ENCODE measurements at regions not wholly inside any gene's neighbourhood (a gene's known extent, or its start where the extent isn't known, plus 50 kb on each side); places are given as distances from the start of the nearest gene placed in this dataset.
"Not testable (repeated sequence)": the region's sequence is repeated elsewhere in the genome, so short reads cannot be mapped to it uniquely, and the experiment has no call there.

DNA sequence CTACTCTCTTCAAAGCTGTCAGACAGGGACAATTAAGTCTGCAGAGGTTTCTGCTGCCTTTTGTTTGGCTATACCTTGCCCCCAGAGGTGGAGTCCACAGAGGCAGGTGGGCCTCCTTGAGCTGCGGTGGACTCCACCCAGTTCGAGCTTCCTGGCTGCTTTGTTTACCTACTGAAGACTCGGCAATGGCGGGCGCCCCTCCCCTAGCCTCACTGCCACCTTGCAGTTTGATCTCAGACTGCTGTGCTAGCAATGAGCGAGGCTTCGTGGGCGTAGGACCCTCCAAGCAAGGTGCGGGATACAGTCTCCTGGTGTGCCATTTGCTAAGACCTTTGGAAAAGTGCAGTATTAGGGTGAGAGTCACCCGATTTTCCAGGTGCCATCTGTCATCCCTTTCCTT, 124.9 kb downstream of the CRYBB2 start:
- not testable (repeated sequence) for H3K4me3 ChIP-seq (ENCODE audit: low read depth, low read length); DNase-seq; H3K27ac ChIP-seq; H3K27me3 ChIP-seq (ENCODE audit: insufficient read depth, low read depth, severe bottlenecking)
- Histone ChIP-seq H3K9me3 (ENCODE audit: severe bottlenecking) (peaks cover 28% of the 10 kb centered on the region), H3K36me3 (peaks cover 34% of the 10 kb centered on the region)

DNA sequence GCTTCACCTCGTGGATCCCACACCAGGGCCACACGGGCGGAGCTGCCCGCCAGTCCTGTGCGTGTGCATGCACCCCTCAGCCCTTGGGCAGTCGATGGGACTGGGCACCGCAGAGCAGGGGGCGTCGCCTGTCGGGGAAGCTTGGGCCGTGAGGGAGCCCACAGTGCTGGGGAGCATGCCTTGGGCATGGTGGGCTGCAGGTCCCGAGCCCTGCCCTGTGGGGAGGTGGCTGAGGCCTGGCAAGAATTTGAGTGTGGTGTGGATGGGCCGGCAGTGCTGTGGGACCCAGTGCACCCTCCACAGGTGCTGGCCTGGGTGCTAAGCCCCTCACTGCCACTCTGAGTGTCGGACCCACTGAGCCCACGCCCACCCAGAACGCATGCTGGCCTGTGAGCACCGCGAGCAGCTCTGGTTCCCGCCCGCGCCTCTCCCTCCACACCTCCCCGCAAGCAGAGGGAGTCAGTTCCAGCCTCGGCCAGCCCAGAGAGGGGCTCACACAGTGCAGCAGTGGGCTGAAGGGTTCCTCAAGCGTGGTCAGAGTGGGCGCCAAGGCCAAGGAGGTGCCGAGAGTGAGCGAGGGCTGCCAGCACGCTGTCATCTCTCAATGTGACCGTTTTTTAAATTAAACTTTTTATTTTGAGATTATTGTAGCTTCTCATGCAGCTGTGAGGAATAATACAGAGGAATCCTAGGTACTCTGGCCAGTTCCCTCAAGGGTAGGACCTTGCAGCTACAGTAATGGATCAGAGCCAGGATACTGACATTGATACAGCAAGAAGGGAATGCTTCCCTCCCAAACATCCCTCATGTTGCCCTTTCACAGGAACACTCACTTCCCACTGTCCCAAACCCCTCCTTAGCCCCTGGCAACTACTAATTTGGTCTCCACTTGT, 127.7 kb downstream of the CRYBB2 start:
- H3K27me3 ChIP-seq (ENCODE audit: insufficient read depth, low read depth, severe bottlenecking) = no peaks in the 10 kb centered on the region
- H3K4me3 ChIP-seq (ENCODE audit: low read depth, low read length) = no peak overlapping the region
- peaks cover 12% of the 10 kb centered on the region for H3K9me3 ChIP-seq (ENCODE audit: severe bottlenecking)
- peaks cover 56% of the 10 kb centered on the region for H3K36me3 ChIP-seq
- no peak overlapping the region for H3K27ac ChIP-seq
- DNase-seq = no peak
- TF ChIP-seq, protein P1, sequence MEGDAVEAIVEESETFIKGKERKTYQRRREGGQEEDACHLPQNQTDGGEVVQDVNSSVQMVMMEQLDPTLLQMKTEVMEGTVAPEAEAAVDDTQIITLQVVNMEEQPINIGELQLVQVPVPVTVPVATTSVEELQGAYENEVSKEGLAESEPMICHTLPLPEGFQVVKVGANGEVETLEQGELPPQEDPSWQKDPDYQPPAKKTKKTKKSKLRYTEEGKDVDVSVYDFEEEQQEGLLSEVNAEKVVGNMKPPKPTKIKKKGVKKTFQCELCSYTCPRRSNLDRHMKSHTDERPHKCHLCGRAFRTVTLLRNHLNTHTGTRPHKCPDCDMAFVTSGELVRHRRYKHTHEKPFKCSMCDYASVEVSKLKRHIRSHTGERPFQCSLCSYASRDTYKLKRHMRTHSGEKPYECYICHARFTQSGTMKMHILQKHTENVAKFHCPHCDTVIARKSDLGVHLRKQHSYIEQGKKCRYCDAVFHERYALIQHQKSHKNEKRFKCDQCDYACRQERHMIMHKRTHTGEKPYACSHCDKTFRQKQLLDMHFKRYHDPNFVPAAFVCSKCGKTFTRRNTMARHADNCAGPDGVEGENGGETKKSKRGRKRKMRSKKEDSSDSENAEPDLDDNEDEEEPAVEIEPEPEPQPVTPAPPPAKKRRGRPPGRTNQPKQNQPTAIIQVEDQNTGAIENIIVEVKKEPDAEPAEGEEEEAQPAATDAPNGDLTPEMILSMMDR (IDR thresholded peaks at IDR 0.05; ENCODE audit: low read depth, low read length) = no peak

DNA sequence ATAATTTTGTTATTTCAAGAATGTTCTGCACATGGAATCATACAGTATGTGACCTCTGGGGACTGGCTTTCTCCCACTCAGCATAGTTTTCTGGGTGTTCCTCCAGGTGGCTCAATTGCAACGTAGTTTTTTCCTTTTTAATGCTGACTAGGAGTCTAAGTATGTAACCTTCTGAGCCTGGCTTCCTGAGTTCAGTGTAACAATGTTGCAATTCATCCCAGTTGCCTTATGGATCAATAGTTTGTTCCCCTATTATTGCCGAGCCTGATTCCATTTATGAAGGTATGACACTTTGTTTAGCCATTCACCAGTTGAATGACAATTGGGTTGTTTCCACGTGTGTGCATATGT, 128.3 kb downstream of the CRYBB2 start:
- no peak for DNase-seq
- no peak overlapping the region for H3K4me3 ChIP-seq (ENCODE audit: low read depth, low read length)
- no peak overlapping the region for H3K27ac ChIP-seq

DNA sequence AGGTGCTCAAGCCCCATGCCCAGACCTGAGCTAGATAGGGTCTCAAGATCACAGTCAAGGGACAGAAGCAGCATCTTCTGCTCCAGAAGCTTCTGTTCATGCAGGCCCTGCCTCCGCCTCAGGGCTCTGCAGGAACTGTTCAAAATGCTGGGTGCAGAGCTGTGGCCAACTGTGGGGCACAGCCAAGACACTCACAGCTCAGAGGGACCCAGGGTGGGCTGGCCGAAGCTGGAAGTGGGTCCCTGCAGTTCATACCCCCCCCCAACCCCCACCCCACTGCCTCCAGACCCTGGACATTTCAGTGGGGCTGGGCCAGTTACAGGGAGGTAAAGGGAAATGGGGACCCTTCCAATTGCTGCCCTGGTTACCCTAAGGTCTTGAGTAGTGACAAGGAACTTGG, 129.0 kb downstream of the CRYBB2 start:
- no peak for DNase-seq
- Histone ChIP-seq H3K27ac (no peak overlapping the region), H3K36me3 (peaks cover 62% of the 10 kb centered on the region), H3K9me3 (ENCODE audit: severe bottlenecking) (peaks cover 12% of the 10 kb centered on the region), H3K4me3 (ENCODE audit: low read depth, low read length) (no peak overlapping the region), H3K27me3 (ENCODE audit: insufficient read depth, low read depth, severe bottlenecking) (no peaks in the 10 kb centered on the region)
- TF ChIP-seq, protein P1 (IDR thresholded peaks at IDR 0.05; ENCODE audit: low read depth, low read length) = no peak

More for the DNA sequence above, 128.3 kb downstream of the CRYBB2 start:
- TF ChIP-seq, protein P1 (IDR thresholded peaks at IDR 0.05; ENCODE audit: low read depth, low read length) = no peak
- Histone ChIP-seq H3K27me3 (ENCODE audit: insufficient read depth, low read depth, severe bottlenecking) (no peaks in the 10 kb centered on the region), H3K9me3 (ENCODE audit: severe bottlenecking) (peaks cover 12% of the 10 kb centered on the region), H3K36me3 (peaks cover 60% of the 10 kb centered on the region)

DNA sequence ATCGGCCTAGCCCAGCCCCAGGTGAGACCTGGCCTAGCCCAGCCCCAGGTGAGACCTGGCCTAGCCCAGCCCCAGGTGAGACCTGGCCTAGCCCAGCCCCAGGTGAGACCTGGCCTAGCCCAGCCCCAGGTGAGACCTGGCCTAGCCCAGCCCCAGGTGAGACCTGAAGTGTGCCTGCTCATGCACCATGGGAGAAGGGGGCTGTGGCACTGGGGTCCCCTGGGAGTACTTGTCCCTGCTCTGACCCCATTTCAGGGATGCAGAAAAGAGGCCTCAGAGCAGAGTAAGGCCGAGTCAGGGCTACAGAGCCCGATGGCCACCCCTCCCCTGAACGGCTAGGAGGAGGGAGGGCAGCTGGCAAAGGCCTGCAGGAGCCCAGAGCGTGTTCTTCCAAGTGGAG, 129.6 kb downstream of the CRYBB2 start:
- DNase-seq; H3K4me3 ChIP-seq (ENCODE audit: low read depth, low read length); H3K27ac ChIP-seq; H3K27me3 ChIP-seq (ENCODE audit: insufficient read depth, low read depth, severe bottlenecking): not testable (repeated sequence)
- Histone ChIP-seq H3K9me3 (ENCODE audit: severe bottlenecking) (peaks cover 12% of the 10 kb centered on the region), H3K36me3 (peaks cover 68% of the 10 kb centered on the region)

DNA sequence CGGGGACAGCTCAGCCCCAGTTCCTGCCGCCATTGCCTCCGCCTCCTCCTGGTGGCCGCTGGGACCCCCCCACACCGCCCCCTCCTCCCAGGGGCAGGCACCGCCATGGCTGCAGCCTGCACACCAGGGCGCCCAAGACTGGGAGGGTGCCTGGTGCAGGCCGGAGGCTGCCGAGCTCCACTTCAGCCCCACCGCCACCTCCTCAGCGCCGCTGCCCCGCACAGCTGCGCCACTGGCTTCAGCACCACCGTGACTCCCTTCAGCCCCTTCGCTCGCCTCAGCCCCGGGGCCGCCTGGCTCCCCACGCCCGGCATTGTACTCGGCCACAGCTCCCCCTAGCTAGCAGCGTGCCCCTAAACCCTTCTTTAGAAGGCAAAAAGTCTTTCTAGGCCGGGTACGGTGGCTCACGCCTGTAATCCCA, 131.1 kb downstream of the CRYBB2 start:
- DNase-seq = no peak
- H3K36me3 ChIP-seq = peaks cover 79% of the 10 kb centered on the region
- H3K27me3 ChIP-seq (ENCODE audit: insufficient read depth, low read depth, severe bottlenecking) = no peaks in the 10 kb centered on the region
- peaks cover 12% of the 10 kb centered on the region for H3K9me3 ChIP-seq (ENCODE audit: severe bottlenecking)
- H3K27ac ChIP-seq = no peak overlapping the region
- TF ChIP-seq, protein P1 (IDR thresholded peaks at IDR 0.05; ENCODE audit: low read depth, low read length) = no peak
- no peak overlapping the region for H3K4me3 ChIP-seq (ENCODE audit: low read depth, low read length)
